GM10248 (cell line): ENCODE measurements at regions not wholly inside any gene's neighbourhood (a gene's known extent, or its start where the extent isn't known, plus 50 kb on each side); places are given as distances from the start of the nearest gene placed in this dataset.

Experiments
- CTCF ChIA-PET: fragments of 300-600 bp; sonication (Branson Sonifier 250); formaldehyde crosslinking; extraction: SDS; loops from one replicate; lab custom pipeline; 2021; ENCODE audit warnings: antibody characterized with exemption; lab: Yijun Ruan, JAX
- POLR2A ChIA-PET: fragments of 350-650 bp; sonication (Branson Sonifier 250); formaldehyde crosslinking; extraction: SDS; loops from one replicate; lab custom pipeline; 2020; ENCODE audit warnings: antibody characterized with exemption; lab: Yijun Ruan, JAX
- DNase-seq: peaks from one replicate; pipeline ENCODE4 v3.0.0; 2012; ENCODE audit errors: extremely low spot score
- CTCF ChIP-seq: IDR thresholded peaks from 2 replicates; pipeline ENCODE4 v1.5.1; 2012; ENCODE audit warnings: mild to moderate bottlenecking, low read depth; ENCODE audit errors: extremely low read depth, missing control alignments, control extremely low read depth

GRCh38 chr9:121563881-121564460, 64.3 kb upstream of the GGTA1 start:
- ChIA-PET CTCF (no interaction called here), POLR2A (no interaction called here)
- no peak for DNase-seq
- no peak for TF ChIP-seq CTCF

GRCh38 chr9:121564504-121565260, 65.0 kb upstream of the GGTA1 start:
- CTCF ChIA-PET = no interaction called here
- no peak for DNase-seq
- POLR2A ChIA-PET = no interaction called here
- TF ChIP-seq CTCF = no peak

- DNase-seq = no peak
- ChIA-PET POLR2A (no interaction called here), CTCF (interaction anchor here (0.6 kb wide), 1 partner anchor 21 kb away, joined by 3 read pairs; no protein-coding TSS in a partner anchor)
- TF ChIP-seq CTCF = no peak
Measured at GRCh38 chr9:121566481-121567465, 67.1 kb upstream of the GGTA1 start.

- POLR2A ChIA-PET = no interaction called here
- CTCF ChIA-PET = interaction anchor here (0.6 to 1.0 kb wide), 2 partner anchors 17 to 22 kb away, joined by 3 read pairs; no protein-coding TSS in a partner anchor
- no peak for TF ChIP-seq CTCF
- DNase-seq = no peak
Measured at GRCh38 chr9:121567500-121568342, 68.1 kb upstream of the GGTA1 start.

- ChIA-PET POLR2A (no interaction called here), CTCF (interaction anchor here (1.0 kb wide), 1 partner anchor 18 kb away, joined by 3 read pairs; no protein-coding TSS in a partner anchor)
- no peak for DNase-seq
- TF ChIP-seq CTCF = no peak
Measured at GRCh38 chr9:121568343-121569265, 69.0 kb upstream of the GGTA1 start.
